AG09309 (cell line): ENCODE measurements at regions not wholly inside any gene's neighbourhood (a gene's known extent, or its start where the extent isn't known, plus 50 kb on each side); places are given as distances from the start of the nearest gene placed in this dataset.
"Not testable (repeated sequence)": the region's sequence is repeated elsewhere in the genome, so short reads cannot be mapped to it uniquely, and the experiment has no call there.

Experiments used
- DNase-seq: peaks from one replicate; pipeline ENCODE4 v3.0.0-alpha.2; 2010; ENCODE audit warnings: low read depth
- H3K4me3 ChIP-seq: 2 replicates; pipeline ENCODE4 v1.5.1; 2011; ENCODE audit warnings: mild to moderate bottlenecking, low read depth, low read length, moderate library complexity; ENCODE audit not compliant: control insufficient read depth
- CTCF ChIP-seq: IDR thresholded peaks from 2 replicates; pipeline ENCODE4 v1.5.1; 2011; ENCODE audit warnings: mild to moderate bottlenecking, low read depth, low read length, inconsistent platforms; ENCODE audit not compliant: insufficient read depth, control insufficient read depth; ENCODE audit errors: missing control alignments

- H3K4me3 ChIP-seq, result no peak overlapping the region
- DNase-seq, result no peak
- TF ChIP-seq CTCF, result no peak
These were observed 451.2 kb downstream of the MIAT start for GRCh38 chr22:27108425-27109114.

- H3K4me3 ChIP-seq, DNase-seq: not testable (repeated sequence)
These were observed 452.0 kb downstream of the MIAT start for GRCh38 chr22:27109406-27109805.

GRCh38 chr22:27110665-27111451 lies 453.5 kb downstream of the MIAT start:
- DNase-seq, result no peak
- TF ChIP-seq CTCF, result no peak

GRCh38 chr22:27111796-27112672 lies 454.6 kb downstream of the MIAT start:
- no peak for DNase-seq
- no peak for TF ChIP-seq CTCF
- no peak overlapping the region for H3K4me3 ChIP-seq

More at GRCh38 chr22:27110665-27111451, 453.5 kb downstream of the MIAT start:
- H3K4me3 ChIP-seq, result no peak overlapping the region

GRCh38 chr22:27113211-27113635 lies 455.8 kb downstream of the MIAT start:
- H3K4me3 ChIP-seq, result no peak overlapping the region
- TF ChIP-seq CTCF, result peak; percentile 7
- DNase-seq, result peak; percentile 88

- no peak overlapping the region for H3K4me3 ChIP-seq
- no peak for TF ChIP-seq CTCF
- DNase-seq, result no peak
These were observed 456.3 kb downstream of the MIAT start for GRCh38 chr22:27113641-27114040.

GRCh38 chr22:27114186-27114585 lies 456.8 kb downstream of the MIAT start:
- TF ChIP-seq CTCF, result no peak

More at GRCh38 chr22:27114186-27114585, 456.8 kb downstream of the MIAT start:
- no peak for DNase-seq
- H3K4me3 ChIP-seq, result no peak overlapping the region
